ENCODE measurements at regions not wholly inside any gene's neighbourhood (a gene's known extent, or its start where the extent isn't known, plus 50 kb on each side); places are given as distances from the start of the nearest gene placed in this dataset.
"Not testable (repeated sequence)": the region's sequence is repeated elsewhere in the genome, so short reads cannot be mapped to it uniquely, and the experiment has no call there.

DNA sequence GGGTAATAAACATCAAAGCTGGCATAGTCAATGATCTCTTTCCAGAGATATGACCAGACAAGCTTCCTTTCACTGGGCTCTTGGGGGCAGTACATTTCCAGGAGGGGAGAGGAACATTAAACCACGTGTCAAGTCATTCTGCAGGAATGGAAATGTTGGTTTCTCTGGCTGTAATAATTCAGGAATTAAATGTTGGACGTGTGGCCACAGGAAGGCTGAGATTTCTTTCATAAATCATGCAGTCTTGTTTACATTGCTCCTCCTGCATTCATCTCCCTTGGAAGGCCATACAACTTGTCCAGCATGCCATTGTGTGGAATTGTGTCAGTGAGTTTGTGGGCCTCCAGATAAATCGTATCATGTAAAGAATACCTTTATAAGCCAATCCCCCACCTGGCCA is 259.2 kb downstream of the ADGRL2 start:
- Histone ChIP-seq H3K4me1 (ENCODE audit: control insufficient read depth in 1 of 2, low read depth in 2 of 2) (peaks cover 0 to 9% of the 10 kb centered on the region in 2 donors), H3K36me3 (no peaks in the 10 kb centered on the region), H3K9me3 (no peaks in the 10 kb centered on the region), H3K27ac (no peak overlapping the region), H3K4me3 (no peak overlapping the region), H3K27me3 (replicated peaks; ENCODE audit: insufficient read depth) (no peaks in the 10 kb centered on the region)
- TF ChIP-seq, protein P1, sequence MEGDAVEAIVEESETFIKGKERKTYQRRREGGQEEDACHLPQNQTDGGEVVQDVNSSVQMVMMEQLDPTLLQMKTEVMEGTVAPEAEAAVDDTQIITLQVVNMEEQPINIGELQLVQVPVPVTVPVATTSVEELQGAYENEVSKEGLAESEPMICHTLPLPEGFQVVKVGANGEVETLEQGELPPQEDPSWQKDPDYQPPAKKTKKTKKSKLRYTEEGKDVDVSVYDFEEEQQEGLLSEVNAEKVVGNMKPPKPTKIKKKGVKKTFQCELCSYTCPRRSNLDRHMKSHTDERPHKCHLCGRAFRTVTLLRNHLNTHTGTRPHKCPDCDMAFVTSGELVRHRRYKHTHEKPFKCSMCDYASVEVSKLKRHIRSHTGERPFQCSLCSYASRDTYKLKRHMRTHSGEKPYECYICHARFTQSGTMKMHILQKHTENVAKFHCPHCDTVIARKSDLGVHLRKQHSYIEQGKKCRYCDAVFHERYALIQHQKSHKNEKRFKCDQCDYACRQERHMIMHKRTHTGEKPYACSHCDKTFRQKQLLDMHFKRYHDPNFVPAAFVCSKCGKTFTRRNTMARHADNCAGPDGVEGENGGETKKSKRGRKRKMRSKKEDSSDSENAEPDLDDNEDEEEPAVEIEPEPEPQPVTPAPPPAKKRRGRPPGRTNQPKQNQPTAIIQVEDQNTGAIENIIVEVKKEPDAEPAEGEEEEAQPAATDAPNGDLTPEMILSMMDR (IDR thresholded peaks at IDR 0.05): no peak
- ATAC-seq (ENCODE audit: insufficient number of reproducible peaks, low FRiP score, low read depth) (no peak), DNase-seq (ENCODE audit: low spot score) (no peak)

DNA sequence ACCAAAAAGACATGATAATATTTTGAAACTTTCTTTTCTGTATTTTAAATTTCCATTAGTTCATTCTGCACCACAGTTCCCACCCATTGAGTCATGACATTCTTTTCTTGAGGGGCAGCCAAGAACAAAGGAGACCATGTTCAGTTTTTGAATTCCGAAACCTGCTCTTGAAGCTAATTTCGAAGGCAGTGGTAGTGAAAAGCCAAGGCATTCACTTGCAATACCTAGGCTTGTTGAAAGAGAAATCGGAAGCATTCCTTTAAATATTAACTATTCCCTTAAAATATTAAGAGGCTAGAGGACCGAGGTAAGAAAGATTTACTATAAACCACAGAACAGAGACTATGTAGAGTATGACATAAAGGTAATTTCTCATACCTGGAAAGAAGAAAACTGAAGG is 256.3 kb downstream of the ADGRL2 start:
- Histone ChIP-seq H3K36me3 (no peaks in the 10 kb centered on the region), H3K27me3 (replicated peaks; ENCODE audit: insufficient read depth) (no peaks in the 10 kb centered on the region), H3K27ac (peak overlapping the region; percentile 19 to 29), H3K4me1 (ENCODE audit: control insufficient read depth in 1 of 2, low read depth in 2 of 2) (peaks cover 0 to 9% of the 10 kb centered on the region in 2 donors), H3K9me3 (no peaks in the 10 kb centered on the region), H3K4me3 (no peak overlapping the region)
- no peak for ATAC-seq (ENCODE audit: insufficient number of reproducible peaks, low FRiP score, low read depth)
- DNase-seq (ENCODE audit: low spot score): no peak
- TF ChIP-seq, protein P1 (IDR thresholded peaks at IDR 0.05): no peak

GRCh38 chr1:82055375-82055774 is 254.6 kb downstream of the ADGRL2 start:
- not testable (repeated sequence) for H3K4me1 ChIP-seq (ENCODE audit: control insufficient read depth in 1 of 2, low read depth in 2 of 2); H3K4me3 ChIP-seq; H3K9me3 ChIP-seq; H3K27me3 ChIP-seq (replicated peaks; ENCODE audit: insufficient read depth); H3K27ac ChIP-seq; ATAC-seq (ENCODE audit: insufficient number of reproducible peaks, low FRiP score, low read depth); H3K36me3 ChIP-seq; DNase-seq (ENCODE audit: low spot score)

DNA sequence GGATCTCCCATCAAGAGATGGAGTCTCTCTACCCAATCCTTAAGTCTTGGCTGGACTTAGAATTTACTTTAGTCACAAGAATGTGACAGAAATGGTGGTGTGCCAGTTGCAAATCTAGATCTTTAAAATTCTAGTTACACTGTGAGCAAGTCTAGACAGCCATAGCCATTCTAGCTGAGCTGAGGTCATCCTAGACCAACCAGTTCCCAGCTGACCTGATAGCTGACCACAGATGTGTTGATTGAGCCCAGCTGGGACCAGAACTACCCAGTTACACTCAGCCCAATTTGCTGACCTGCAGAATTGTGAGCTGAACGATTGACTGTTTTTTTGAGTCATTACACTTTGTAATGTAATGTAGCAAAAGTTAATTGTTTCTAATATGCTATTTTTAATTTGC is 251.8 kb downstream of the ADGRL2 start:
- H3K27me3 ChIP-seq (replicated peaks; ENCODE audit: insufficient read depth): no peaks in the 10 kb centered on the region
- peaks cover 0 to 8% of the 10 kb centered on the region in 2 donors for H3K4me1 ChIP-seq (ENCODE audit: control insufficient read depth in 1 of 2, low read depth in 2 of 2)
- no peaks in the 10 kb centered on the region for H3K36me3 ChIP-seq
- TF ChIP-seq, protein P1 (IDR thresholded peaks at IDR 0.05): no peak
- DNase-seq (ENCODE audit: low spot score) (no peak), ATAC-seq (ENCODE audit: insufficient number of reproducible peaks, low FRiP score, low read depth) (no peak)
- no peak overlapping the region for H3K27ac ChIP-seq
- no peaks in the 10 kb centered on the region for H3K9me3 ChIP-seq
- no peak overlapping the region for H3K4me3 ChIP-seq

- H3K27me3 ChIP-seq (replicated peaks; ENCODE audit: insufficient read depth): no peaks in the 10 kb centered on the region
- no peak overlapping the region for H3K27ac ChIP-seq
- no peak overlapping the region for H3K4me3 ChIP-seq
- no peaks in the 10 kb centered on the region for H3K36me3 ChIP-seq
- ATAC-seq (ENCODE audit: insufficient number of reproducible peaks, low FRiP score, low read depth): no peak
- DNase-seq (ENCODE audit: low spot score): no peak
- H3K4me1 ChIP-seq (ENCODE audit: control insufficient read depth in 1 of 2, low read depth in 2 of 2): no peaks in the 10 kb centered on the region
- TF ChIP-seq, protein P1 (IDR thresholded peaks at IDR 0.05): no peak
- no peaks in the 10 kb centered on the region for H3K9me3 ChIP-seq
Measured at GRCh38 chr1:82048596-82048995, 247.9 kb downstream of the ADGRL2 start.

DNA sequence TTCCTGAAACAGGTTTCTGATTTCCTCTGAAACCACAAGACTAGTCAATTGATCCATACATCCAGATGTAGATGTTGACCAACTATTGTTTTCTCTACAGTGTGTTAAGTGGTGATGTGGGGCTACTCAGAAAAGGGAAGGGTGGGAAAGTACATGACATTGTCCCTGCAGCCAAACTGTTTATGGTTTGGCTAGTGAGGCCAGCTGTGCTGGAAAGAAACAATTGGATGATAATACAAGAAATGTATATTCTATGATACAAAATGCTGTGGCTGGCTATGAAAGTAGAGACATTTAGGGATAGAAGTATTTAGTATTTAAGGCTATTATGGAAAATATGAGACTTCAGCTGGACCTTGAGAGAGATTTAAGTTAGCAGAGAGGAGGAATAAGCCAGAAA is 244.5 kb downstream of the ADGRL2 start:
- Histone ChIP-seq H3K27ac (no peak overlapping the region), H3K9me3 (no peaks in the 10 kb centered on the region), H3K27me3 (replicated peaks; ENCODE audit: insufficient read depth) (no peaks in the 10 kb centered on the region), H3K4me1 (ENCODE audit: control insufficient read depth in 1 of 2, low read depth in 2 of 2) (no peaks in the 10 kb centered on the region), H3K4me3 (no peak overlapping the region), H3K36me3 (no peaks in the 10 kb centered on the region)
- TF ChIP-seq, protein P1 (IDR thresholded peaks at IDR 0.05): no peak
- ATAC-seq (ENCODE audit: insufficient number of reproducible peaks, low FRiP score, low read depth) (no peak), DNase-seq (ENCODE audit: low spot score) (no peak)

Data from thoracic aorta (tissue), 2 donors.